ENCODE measurements at regions not wholly inside any gene's neighbourhood (a gene's known extent, or its start where the extent isn't known, plus 50 kb on each side); places are given as distances from the start of the nearest gene placed in this dataset.
"Not testable (repeated sequence)": the region's sequence is repeated elsewhere in the genome, so short reads cannot be mapped to it uniquely, and the experiment has no call there.

GRCh38 chr20:52098186-52098585 lies 93.4 kb downstream of the ZFP64 start:
- no peak for DNase-seq

- DNase-seq = no peak
These were observed 95.5 kb downstream of the ZFP64 start for GRCh38 chr20:52096117-52096516.

GRCh38 chr20:52094693-52095092 lies 96.9 kb downstream of the ZFP64 start:
- no peak for DNase-seq

- no peak for DNase-seq
These were observed 98.0 kb downstream of the ZFP64 start for GRCh38 chr20:52093575-52093974.

GRCh38 chr20:52090035-52090434 lies 101.5 kb downstream of the ZFP64 start:
- no peak for DNase-seq

GRCh38 chr20:52087471-52087870 lies 104.1 kb downstream of the ZFP64 start:
- no peak for DNase-seq

- no peak for DNase-seq
These were observed 104.7 kb downstream of the ZFP64 start for GRCh38 chr20:52086878-52087277.

- DNase-seq = no peak
These were observed 106.9 kb downstream of the ZFP64 start for GRCh38 chr20:52084727-52085126.

GRCh38 chr20:52083627-52084232 lies 107.8 kb downstream of the ZFP64 start:
- DNase-seq = peak; percentile 16 to 30

GRCh38 chr20:52082612-52083011 lies 109.0 kb downstream of the ZFP64 start:
- no peak for DNase-seq

GRCh38 chr20:52081791-52082190 lies 109.8 kb downstream of the ZFP64 start:
- no peak for DNase-seq

GRCh38 chr20:52081066-52081465 lies 110.5 kb downstream of the ZFP64 start:
- DNase-seq = no peak

- no peak for DNase-seq
These were observed 113.3 kb downstream of the ZFP64 start for GRCh38 chr20:52078289-52078688.

- DNase-seq = no peak
These were observed 115.4 kb downstream of the ZFP64 start for GRCh38 chr20:52076164-52076563.

- no peak for DNase-seq
These were observed 116.2 kb downstream of the ZFP64 start for GRCh38 chr20:52075400-52075799.

GRCh38 chr20:52071136-52071535 lies 120.4 kb downstream of the ZFP64 start:
- no peak for DNase-seq

GRCh38 chr20:52064931-52065330 lies 126.6 kb downstream of the ZFP64 start:
- DNase-seq = no peak

GRCh38 chr20:52062452-52063209 lies 128.9 kb downstream of the ZFP64 start:
- no peak for DNase-seq

- peak in 1 of 2 experiments; percentile 20 for DNase-seq
These were observed 130.5 kb downstream of the ZFP64 start for GRCh38 chr20:52060794-52061714.

- DNase-seq = not testable (repeated sequence)
These were observed 134.4 kb downstream of the ZFP64 start for GRCh38 chr20:52057133-52057532.

- no peak for DNase-seq
These were observed 135.1 kb downstream of the ZFP64 start for GRCh38 chr20:52056203-52057062.

GRCh38 chr20:52054123-52054522 lies 137.5 kb downstream of the ZFP64 start:
- no peak for DNase-seq

Measured in SHP77 (cell line).